ENCODE measurements at regions not wholly inside any gene's neighbourhood (a gene's known extent, or its start where the extent isn't known, plus 50 kb on each side); places are given as distances from the start of the nearest gene placed in this dataset.
A peak's percentile ranks its signal among the peaks of the same experiment; 100 is the strongest.

GRCh38 chr13:71382285-71382684, 484.7 kb downstream of the DACH1 start:
- DNase-seq (ENCODE audit: low read depth, low spot score): no peak

- no peak for DNase-seq (ENCODE audit: low read depth, low spot score)
These were observed 486.8 kb downstream of the DACH1 start for GRCh38 chr13:71380191-71380590.

DNA sequence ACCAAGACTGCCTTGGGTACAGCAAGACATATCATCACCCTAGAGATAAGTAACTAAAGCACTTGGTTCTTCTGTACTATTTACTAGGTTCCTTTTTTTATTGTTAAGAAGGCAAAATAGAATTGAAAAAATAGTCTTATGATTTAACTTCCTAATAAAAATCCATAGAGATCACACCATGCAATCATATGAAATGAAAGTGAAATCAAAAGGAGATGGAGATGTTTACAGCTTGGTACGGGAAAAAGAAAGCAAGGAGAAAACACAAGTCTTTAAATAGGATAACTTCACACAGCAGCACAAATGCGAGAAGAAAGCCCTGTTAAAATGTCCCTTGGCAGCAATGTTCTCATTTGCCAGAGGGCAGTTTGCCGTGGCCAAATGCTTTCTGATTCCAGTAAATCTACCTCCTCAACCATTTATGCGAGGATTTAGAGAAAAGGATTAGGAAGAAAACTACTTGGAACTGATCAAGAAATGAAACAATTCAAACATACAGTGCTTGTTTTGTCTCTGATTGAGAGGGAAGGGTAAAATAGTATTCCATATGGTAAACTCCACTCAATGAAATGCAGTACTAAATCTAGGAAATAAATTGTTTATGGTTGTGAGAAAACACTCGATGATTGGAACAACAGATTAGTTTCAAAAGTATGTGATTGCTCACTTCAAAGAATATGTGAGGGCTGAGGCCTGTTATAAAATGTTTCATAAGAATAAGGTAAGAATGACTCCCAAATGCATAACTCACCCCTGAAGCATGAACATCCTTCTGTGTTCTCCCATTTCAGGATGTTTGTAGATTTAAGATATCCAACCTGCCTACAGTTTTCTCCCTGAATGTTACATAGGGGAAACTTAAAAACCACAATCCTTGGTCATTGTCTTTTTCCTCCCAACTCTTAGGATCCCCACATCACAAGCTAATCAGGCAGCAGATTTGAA, 487.8 kb downstream of the DACH1 start:
- no peak for DNase-seq (ENCODE audit: low read depth, low spot score)

DNA sequence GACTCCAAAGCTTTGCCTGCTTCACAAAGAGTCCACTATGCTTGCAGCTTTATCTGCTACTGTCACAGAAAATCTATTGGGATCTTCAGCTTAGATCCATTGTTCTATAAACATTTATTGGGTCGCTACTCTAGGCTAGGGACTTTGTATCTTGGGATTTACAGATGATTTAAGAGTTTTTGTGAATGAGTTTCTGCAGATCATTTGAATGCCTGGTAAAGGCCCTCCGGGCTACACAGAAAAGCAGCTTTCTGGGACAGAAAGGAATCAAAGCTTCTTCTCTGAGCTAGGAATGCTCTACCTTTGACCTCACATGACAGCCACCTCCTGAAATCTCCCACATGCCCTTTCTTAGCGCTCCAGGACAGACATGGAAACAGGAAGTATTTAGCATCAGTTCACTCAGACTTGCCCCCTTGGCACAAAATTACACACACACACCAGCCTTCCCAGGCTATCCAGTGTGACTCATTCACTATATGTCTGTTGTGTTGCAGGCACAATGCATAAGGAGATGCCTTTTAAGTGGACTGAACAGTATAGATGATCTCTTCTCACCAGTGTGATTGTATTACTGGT, 492.4 kb downstream of the DACH1 start:
- peak; percentile 13 for DNase-seq (ENCODE audit: low read depth, low spot score)

- no peak for DNase-seq (ENCODE audit: low read depth, low spot score)
These were observed 498.7 kb downstream of the DACH1 start for GRCh38 chr13:71368336-71368735.

- DNase-seq (ENCODE audit: low read depth, low spot score): no peak
These were observed 507.0 kb downstream of the DACH1 start for GRCh38 chr13:71360041-71360440.

- DNase-seq (ENCODE audit: low read depth, low spot score): no peak
These were observed 507.4 kb downstream of the DACH1 start for GRCh38 chr13:71359641-71360040.

- no peak for DNase-seq (ENCODE audit: low read depth, low spot score)
These were observed 508.8 kb downstream of the DACH1 start for GRCh38 chr13:71358218-71358617.

- DNase-seq (ENCODE audit: low read depth, low spot score): no peak
These were observed 512.0 kb downstream of the DACH1 start for GRCh38 chr13:71355010-71355409.

DNA sequence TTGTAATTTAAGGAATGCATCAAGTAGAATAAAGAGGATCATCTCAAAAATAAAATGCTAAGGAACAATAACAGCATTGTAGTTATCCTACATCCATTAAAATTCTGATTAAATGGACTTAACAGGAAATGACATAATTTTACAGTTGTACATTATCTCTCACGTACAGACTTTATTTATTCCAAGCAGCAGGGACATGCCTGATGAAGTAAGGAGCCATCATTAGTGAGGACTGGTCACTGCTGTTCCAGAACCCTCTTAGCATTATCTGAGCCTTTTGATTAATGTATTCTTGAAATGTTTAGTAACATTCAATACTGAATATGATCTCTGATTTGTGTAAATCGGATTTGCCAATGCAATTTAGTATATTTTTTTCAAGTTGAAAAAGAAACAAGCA, 516.1 kb downstream of the DACH1 start:
- DNase-seq (ENCODE audit: low read depth, low spot score): no peak

DNA sequence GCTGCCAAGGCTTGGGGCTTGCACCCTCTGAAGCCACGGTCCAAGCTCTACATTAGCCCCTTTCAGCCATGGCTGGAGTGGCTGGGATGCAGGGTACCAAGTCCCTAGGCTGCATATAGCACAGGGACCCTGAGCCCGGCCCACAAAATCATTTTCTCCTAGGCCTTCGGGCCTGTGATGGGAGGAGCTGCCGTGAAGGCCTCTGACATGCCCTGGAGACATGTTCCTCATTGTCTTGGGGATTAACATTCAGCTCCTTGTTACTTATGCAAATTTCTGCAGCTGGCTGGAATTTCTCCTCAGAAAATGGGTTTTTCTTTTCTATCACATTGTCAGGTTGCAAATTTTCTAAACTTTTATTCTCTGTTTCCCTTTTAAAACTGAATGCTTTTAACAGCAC, 521.1 kb downstream of the DACH1 start:
- DNase-seq (ENCODE audit: low read depth, low spot score): peak; percentile 26

GRCh38 chr13:71339736-71340135, 527.3 kb downstream of the DACH1 start:
- no peak for DNase-seq (ENCODE audit: low read depth, low spot score)

DNA sequence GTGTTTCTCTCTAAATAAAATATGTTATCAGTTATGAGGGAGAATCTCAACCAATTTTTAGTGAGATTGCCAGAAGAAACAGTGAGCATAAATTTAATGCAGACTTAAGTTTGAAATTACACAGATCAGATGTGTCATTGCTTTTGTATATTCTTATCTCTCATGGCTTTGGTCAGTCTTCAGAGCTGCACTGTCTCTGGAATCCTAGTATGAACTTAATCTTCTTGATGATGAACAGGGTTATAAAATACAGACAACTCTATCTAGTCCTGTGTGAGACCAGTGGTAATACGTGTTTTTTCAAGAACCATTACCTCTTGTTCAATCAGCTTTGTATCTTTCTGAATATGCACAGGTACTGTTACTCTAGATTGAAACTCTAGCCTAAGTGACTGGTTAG, 528.0 kb downstream of the DACH1 start:
- no peak for DNase-seq (ENCODE audit: low read depth, low spot score)

DNA sequence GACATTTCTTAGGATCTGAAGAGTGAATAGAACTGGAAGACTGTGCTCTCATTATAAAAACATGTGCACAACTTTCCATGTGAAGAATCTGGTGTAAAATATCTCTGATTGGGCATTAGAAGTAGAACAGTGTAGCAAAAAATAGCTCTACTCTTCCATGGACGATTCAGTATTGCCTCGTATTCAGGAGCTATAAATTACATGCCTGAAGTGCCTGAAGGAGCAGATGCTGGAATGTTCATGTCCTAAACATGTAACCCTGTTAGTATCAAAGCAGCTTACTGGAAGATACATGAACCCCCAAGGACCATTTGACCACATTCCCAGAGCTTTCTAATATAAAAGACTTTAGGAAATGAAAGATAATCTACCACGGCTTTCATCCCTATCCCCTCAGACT, 528.9 kb downstream of the DACH1 start:
- DNase-seq (ENCODE audit: low read depth, low spot score): no peak

- no peak for DNase-seq (ENCODE audit: low read depth, low spot score)
These were observed 539.7 kb downstream of the DACH1 start for GRCh38 chr13:71327266-71327665.

GRCh38 chr13:71325556-71325955, 541.4 kb downstream of the DACH1 start:
- DNase-seq (ENCODE audit: low read depth, low spot score): no peak

DNA sequence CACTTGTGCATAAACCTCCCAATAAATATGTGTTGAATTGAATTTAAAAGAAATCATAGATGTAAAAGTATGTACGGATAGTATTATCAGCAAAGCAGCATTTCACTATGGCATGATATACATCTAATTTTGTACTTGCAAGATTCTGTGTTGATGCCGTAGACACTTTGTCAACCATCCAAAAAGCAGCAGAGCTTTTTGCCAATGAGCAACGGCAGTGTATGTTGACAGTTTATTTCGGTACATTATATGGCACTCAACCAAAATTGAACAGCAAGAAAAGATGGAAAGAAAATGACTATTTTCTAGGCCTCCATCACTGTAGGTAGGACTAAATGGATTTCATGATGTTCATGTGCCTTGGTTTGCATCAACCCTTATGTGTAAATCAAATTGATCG, 543.7 kb downstream of the DACH1 start:
- DNase-seq (ENCODE audit: low read depth, low spot score): no peak

- DNase-seq (ENCODE audit: low read depth, low spot score): peak; percentile 28
These were observed 546.6 kb downstream of the DACH1 start for GRCh38 chr13:71320452-71320851.

DNA sequence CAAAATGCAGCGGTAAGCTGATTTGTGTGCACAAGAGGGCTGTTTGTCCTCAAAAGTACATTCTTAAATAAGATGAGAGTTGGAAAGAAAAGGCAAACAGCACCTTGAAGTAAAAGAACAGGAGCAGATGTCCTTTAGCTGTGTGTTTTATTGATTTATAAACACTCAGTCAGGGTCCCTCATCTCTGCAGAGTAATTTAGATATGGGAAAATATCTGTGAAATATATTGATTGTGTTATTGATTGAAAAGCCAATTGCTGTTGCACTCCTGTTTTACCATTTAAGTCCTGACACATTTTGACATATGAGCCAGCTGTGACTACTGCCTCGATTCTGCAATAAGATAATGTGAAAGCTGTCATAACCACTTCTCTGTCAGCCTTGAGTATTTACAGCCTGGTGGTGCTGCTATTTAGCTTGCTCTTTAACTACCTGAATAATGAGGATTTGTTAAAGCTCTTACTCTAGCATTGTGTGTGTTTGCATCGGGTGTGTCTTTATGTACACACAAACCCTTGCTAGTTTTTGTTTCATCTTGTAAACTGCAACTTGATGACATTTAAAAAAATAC, 550.1 kb downstream of the DACH1 start:
- no peak for DNase-seq (ENCODE audit: low read depth, low spot score)

DNA sequence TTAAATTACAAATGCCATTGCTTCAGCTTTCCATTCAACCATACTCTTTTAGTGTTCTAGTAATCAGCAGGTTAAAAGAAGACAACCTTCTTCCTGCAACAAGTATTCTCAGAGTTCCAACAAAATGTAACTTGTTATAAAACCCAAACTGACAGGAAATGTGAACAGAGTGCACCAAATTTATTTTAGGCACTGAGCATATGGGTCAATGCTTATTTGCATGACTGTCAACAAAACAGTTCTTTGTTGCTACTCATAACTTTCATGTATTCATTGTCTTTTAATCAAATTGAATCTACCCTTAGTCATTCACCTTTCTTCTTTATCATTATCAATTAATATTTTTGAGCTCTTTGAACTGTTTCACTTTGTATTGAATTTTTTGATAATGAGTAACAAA, 554.1 kb downstream of the DACH1 start:
- no peak for DNase-seq (ENCODE audit: low read depth, low spot score)

GRCh38 chr13:71309905-71310304, 557.1 kb downstream of the DACH1 start:
- DNase-seq (ENCODE audit: low read depth, low spot score): no peak

GRCh38 chr13:71306821-71307220, 560.2 kb downstream of the DACH1 start:
- DNase-seq (ENCODE audit: low read depth, low spot score): no peak

DNA sequence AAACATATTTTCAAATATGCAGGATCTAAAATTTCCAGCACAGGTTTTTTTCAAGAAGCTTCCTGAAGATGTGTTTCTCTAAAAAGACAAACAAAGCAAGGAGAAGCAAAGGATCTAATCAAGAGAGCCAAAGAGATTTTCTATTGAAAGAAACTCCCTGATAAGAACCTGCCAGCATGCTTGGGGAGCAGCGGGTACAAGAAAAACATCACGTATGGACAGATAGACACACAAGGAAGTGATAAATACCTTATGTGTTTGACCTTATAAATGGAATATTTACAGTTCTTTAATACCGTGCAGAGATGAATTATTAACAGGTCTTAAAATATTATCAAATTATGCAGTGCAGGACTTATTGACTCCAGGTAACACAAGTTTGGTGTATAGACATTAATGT, 562.1 kb downstream of the DACH1 start:
- DNase-seq (ENCODE audit: low read depth, low spot score): no peak
